ENCODE measurements at regions not wholly inside any gene's neighbourhood (a gene's known extent, or its start where the extent isn't known, plus 50 kb on each side); places are given as distances from the start of the nearest gene placed in this dataset.

GRCh38 chr2:239520811-239521517 is 120.1 kb upstream of the HDAC4 start:
- Mint-ChIP-seq H3K27ac (ENCODE audit: unreplicated experiment) (no peak overlapping the region), H3K27me3 (ENCODE audit: unreplicated experiment) (peaks cover 41% of the 10 kb centered on the region)
- intact Hi-C loops (cut with micrococcal nuclease; ENCODE audit: unreplicated experiment) = no loop called here

GRCh38 chr2:239519921-239520585 is 119.2 kb upstream of the HDAC4 start:
- Mint-ChIP-seq H3K4me1 (ENCODE audit: low read depth, unreplicated experiment) (no peaks in the 10 kb centered on the region), H3K27ac (ENCODE audit: unreplicated experiment) (no peak overlapping the region), H3K27me3 (ENCODE audit: unreplicated experiment) (peaks cover 48% of the 10 kb centered on the region), H3K9me3 (ENCODE audit: low read depth, unreplicated experiment) (no peaks in the 10 kb centered on the region), H3K36me3 (ENCODE audit: insufficient read depth, unreplicated experiment) (no peaks in the 10 kb centered on the region), H3K4me3 (ENCODE audit: low read depth, unreplicated experiment) (no peak overlapping the region)
- intact Hi-C loops (cut with micrococcal nuclease; ENCODE audit: unreplicated experiment) = no loop called here
- BruUV-seq (replicated peaks) = no TSS peak
- TF ChIP-seq CTCF (IDR thresholded peaks at IDR 0.05; ENCODE audit: unreplicated experiment) = no peak
- CTCF ChIA-PET = no interaction called here
- DNase-seq = no peak

More at GRCh38 chr2:239520811-239521517, 120.1 kb upstream of the HDAC4 start:
- Mint-ChIP-seq H3K9me3 (ENCODE audit: low read depth, unreplicated experiment) (no peaks in the 10 kb centered on the region), H3K4me3 (ENCODE audit: low read depth, unreplicated experiment) (no peak overlapping the region), H3K36me3 (ENCODE audit: insufficient read depth, unreplicated experiment) (no peaks in the 10 kb centered on the region), H3K4me1 (ENCODE audit: low read depth, unreplicated experiment) (no peaks in the 10 kb centered on the region)
- DNase-seq = no peak
- no TSS peak for BruUV-seq (replicated peaks)
- TF ChIP-seq CTCF (IDR thresholded peaks at IDR 0.05; ENCODE audit: unreplicated experiment) = no peak
- CTCF ChIA-PET = no interaction called here

GRCh38 chr2:239519089-239519920 is 118.5 kb upstream of the HDAC4 start:
- Mint-ChIP-seq H3K27ac (ENCODE audit: unreplicated experiment) (no peak overlapping the region), H3K4me3 (ENCODE audit: low read depth, unreplicated experiment) (no peak overlapping the region), H3K36me3 (ENCODE audit: insufficient read depth, unreplicated experiment) (no peaks in the 10 kb centered on the region), H3K4me1 (ENCODE audit: low read depth, unreplicated experiment) (no peaks in the 10 kb centered on the region), H3K27me3 (ENCODE audit: unreplicated experiment) (peaks cover 56% of the 10 kb centered on the region), H3K9me3 (ENCODE audit: low read depth, unreplicated experiment) (no peaks in the 10 kb centered on the region)
- intact Hi-C loops (cut with micrococcal nuclease; ENCODE audit: unreplicated experiment) = no loop called here
- CTCF ChIA-PET = no interaction called here
- TF ChIP-seq CTCF (IDR thresholded peaks at IDR 0.05; ENCODE audit: unreplicated experiment) = no peak
- no peak for DNase-seq
- BruUV-seq (replicated peaks) = no TSS peak

DNA sequence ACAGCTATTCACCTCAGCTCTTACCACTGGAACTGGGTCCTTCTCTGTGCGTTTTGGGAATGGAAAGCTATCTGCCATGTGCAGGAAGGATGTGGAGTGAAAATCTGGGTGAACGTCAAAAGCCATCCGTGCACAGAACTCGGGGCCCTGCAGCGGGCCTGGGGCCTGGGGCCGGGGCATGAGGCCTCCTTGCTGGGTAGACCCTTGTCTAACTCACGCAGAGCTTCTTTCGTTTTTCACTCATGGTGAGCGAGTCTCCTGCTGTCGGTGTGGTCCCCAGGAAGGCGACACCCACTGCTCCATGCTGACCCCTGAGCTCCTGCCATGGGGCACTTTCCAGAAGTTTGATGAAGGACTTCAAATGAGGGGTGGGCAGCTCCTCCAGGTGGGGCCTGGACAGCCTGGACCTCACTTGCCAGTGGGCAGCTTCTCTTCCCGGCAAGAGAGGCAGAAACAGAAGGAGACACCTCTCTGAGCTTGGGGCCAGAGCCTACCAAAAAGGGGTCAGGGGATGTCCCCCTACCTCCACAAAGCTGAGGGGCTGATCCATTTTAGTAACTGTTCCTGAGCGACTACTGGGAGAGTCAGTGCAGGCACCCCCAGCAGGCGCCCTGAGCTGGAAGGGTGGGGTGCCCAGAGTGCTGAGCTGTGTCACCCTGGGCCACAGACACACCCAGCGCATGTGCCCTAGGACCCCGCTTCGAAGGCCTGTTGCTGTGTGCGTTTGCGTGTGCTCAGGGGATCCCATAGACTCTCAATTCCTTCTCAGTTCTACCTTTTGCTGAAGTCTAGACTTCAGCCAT is 117.7 kb upstream of the HDAC4 start:
- Mint-ChIP-seq H3K9me3 (ENCODE audit: low read depth, unreplicated experiment) (no peaks in the 10 kb centered on the region), H3K27ac (ENCODE audit: unreplicated experiment) (no peak overlapping the region), H3K4me3 (ENCODE audit: low read depth, unreplicated experiment) (no peak overlapping the region), H3K4me1 (ENCODE audit: low read depth, unreplicated experiment) (no peaks in the 10 kb centered on the region), H3K27me3 (ENCODE audit: unreplicated experiment) (peaks cover 64% of the 10 kb centered on the region), H3K36me3 (ENCODE audit: insufficient read depth, unreplicated experiment) (no peaks in the 10 kb centered on the region)
- intact Hi-C loops (cut with micrococcal nuclease; ENCODE audit: unreplicated experiment) = no loop called here
- no peak for DNase-seq
- TF ChIP-seq CTCF (IDR thresholded peaks at IDR 0.05; ENCODE audit: unreplicated experiment) = no peak
- CTCF ChIA-PET = no interaction called here
- BruUV-seq (replicated peaks) = no TSS peak
